Endodermal cell (in vitro differentiated cells): ENCODE measurements at regions not wholly inside any gene's neighbourhood (a gene's known extent, or its start where the extent isn't known, plus 50 kb on each side); places are given as distances from the start of the nearest gene placed in this dataset.

Source experiments
- DNase-seq: peaks from one replicate; pipeline ENCODE4 v3.0.0-alpha.2; 2017
- H3K27ac ChIP-seq: 2 replicates; pipeline ENCODE4 v1.5.1; 2013; ENCODE audit warnings: mild to moderate bottlenecking, low read depth, low read length, moderate library complexity
- H3K27me3 ChIP-seq: 2 replicates; pipeline ENCODE4 v1.6.1; 2013; ENCODE audit warnings: mild to moderate bottlenecking, low read length, moderate library complexity; ENCODE audit not compliant: insufficient read depth, control insufficient read depth, poor library complexity, severe bottlenecking
- H3K36me3 ChIP-seq: 2 replicates; pipeline ENCODE4 v1.7.0; 2013; ENCODE audit warnings: mild to moderate bottlenecking, low read length, moderate library complexity; ENCODE audit not compliant: control insufficient read depth, insufficient read depth
- H3K4me1 ChIP-seq: one replicate; pipeline ENCODE4 v1.7.0; 2013; ENCODE audit warnings: low read length; ENCODE audit not compliant: control insufficient read depth, insufficient read depth
- H3K4me3 ChIP-seq: 2 replicates; pipeline ENCODE4 v1.5.1; 2013; ENCODE audit warnings: mild to moderate bottlenecking, low read length, moderate library complexity
- H3K9ac ChIP-seq: 2 replicates; pipeline ENCODE4 v1.6.1; 2013; ENCODE audit warnings: mild to moderate bottlenecking, low read length, moderate library complexity; ENCODE audit not compliant: poor library complexity, severe bottlenecking; ENCODE audit errors: extremely low read depth
- H3K9me3 ChIP-seq: 2 replicates; pipeline ENCODE4 v1.6.1; 2013; ENCODE audit warnings: mild to moderate bottlenecking, low read length, moderate library complexity; ENCODE audit not compliant: control insufficient read depth
- H3K27ac Mint-ChIP-seq: 2 replicates; pipeline ENCODE4 v1.8.0; 2020; ENCODE audit warnings: mixed read lengths
- H3K27me3 Mint-ChIP-seq: 2 replicates; pipeline ENCODE4 v1.8.0; 2021; ENCODE audit warnings: mild to moderate bottlenecking, mixed read lengths; ENCODE audit not compliant: insufficient read depth
- H3K36me3 Mint-ChIP-seq: 2 replicates; pipeline ENCODE4 v1.8.0; 2020; ENCODE audit warnings: low read depth, mixed read lengths
- H3K4me1 Mint-ChIP-seq: 2 replicates; pipeline ENCODE4 v1.8.0; 2020; ENCODE audit warnings: mixed read lengths
- H3K4me3 Mint-ChIP-seq: 2 replicates; pipeline ENCODE4 v1.8.0; 2020; ENCODE audit warnings: mild to moderate bottlenecking, moderate library complexity, mixed read lengths
- H3K9me3 Mint-ChIP-seq: 2 replicates; pipeline ENCODE4 v1.8.0; 2020; ENCODE audit warnings: mild to moderate bottlenecking, mixed read lengths
- CTCF ChIP-seq: fragments of 200-600 bp; sonication (generic); conservative IDR thresholded peaks from 2 replicates; pipeline ENCODE4 v1.5.0; 2021; ENCODE audit warnings: antibody characterized with exemption, mild to moderate bottlenecking
- WGBS, 2 experiments: methylation state at CpG; one replicate each; pipeline versions ENCODE4 v1.1.5 to v1.1.7; 2013; ENCODE audit warnings: missing lambda C conversion rate in 2 of 2, mixed read lengths in 1 of 2; ENCODE audit not compliant: insufficient coverage in 1 of 2, insufficient read length in 1 of 2; 5-methylcytosine and 5-hydroxymethylcytosine counted together

- Histone ChIP-seq H3K4me1 (no peaks in the 10 kb centered on the region), H3K27ac (no peak overlapping the region), H3K4me3 (no peak overlapping the region), H3K9ac (no peak overlapping the region), H3K9me3 (peaks cover 10% of the 10 kb centered on the region), H3K36me3 (no peaks in the 10 kb centered on the region), H3K27me3 (no peaks in the 10 kb centered on the region)
- no peak for TF ChIP-seq CTCF
- Mint-ChIP-seq H3K9me3 (peaks cover 28% of the 10 kb centered on the region), H3K4me3 (no peak overlapping the region), H3K36me3 (no peaks in the 10 kb centered on the region), H3K27me3 (no peaks in the 10 kb centered on the region), H3K27ac (no peak overlapping the region), H3K4me1 (no peaks in the 10 kb centered on the region)
- DNase-seq, result no peak
Measured at GRCh38 chr7:38086857-38087256, 91.2 kb upstream of the STARD3NL start.

GRCh38 chr7:38102507-38102906 lies 75.5 kb upstream of the STARD3NL start:
- no peak overlapping the region for H3K4me3 Mint-ChIP-seq

GRCh38 chr7:38105874-38106483 lies 72.1 kb upstream of the STARD3NL start:
- H3K4me1 Mint-ChIP-seq, result no peaks in the 10 kb centered on the region
- 49 to 61% methylated on average over 2 to 5 of the region's 5 CpGs for WGBS, 2 experiments
- no peak for DNase-seq
- no peak overlapping the region for H3K27ac Mint-ChIP-seq
- Histone ChIP-seq H3K4me3 (no peak overlapping the region), H3K4me1 (no peaks in the 10 kb centered on the region), H3K9ac (no peak overlapping the region), H3K9me3 (no peaks in the 10 kb centered on the region), H3K27me3 (no peaks in the 10 kb centered on the region), H3K27ac (no peak overlapping the region), H3K36me3 (no peaks in the 10 kb centered on the region)
- TF ChIP-seq CTCF, result peak; percentile 81
- H3K36me3 Mint-ChIP-seq, result no peaks in the 10 kb centered on the region
- no peak overlapping the region for H3K4me3 Mint-ChIP-seq
- no peaks in the 10 kb centered on the region for H3K9me3 Mint-ChIP-seq
- no peaks in the 10 kb centered on the region for H3K27me3 Mint-ChIP-seq

More at GRCh38 chr7:38102507-38102906, 75.5 kb upstream of the STARD3NL start:
- no peak for DNase-seq
- H3K36me3 ChIP-seq, result no peaks in the 10 kb centered on the region
- Mint-ChIP-seq H3K9me3 (peaks cover 22% of the 10 kb centered on the region), H3K27ac (no peak overlapping the region), H3K27me3 (no peaks in the 10 kb centered on the region), H3K36me3 (no peaks in the 10 kb centered on the region), H3K4me1 (no peaks in the 10 kb centered on the region)
- H3K27me3 ChIP-seq, result no peaks in the 10 kb centered on the region
- WGBS, 2 experiments, result 76% methylated on average over 1 of the region's 1 CpG; no CpG with 5 or more reads in 1 of the 2 experiments
- TF ChIP-seq CTCF, result no peak
- no peak overlapping the region for H3K27ac ChIP-seq
- H3K4me1 ChIP-seq, result no peaks in the 10 kb centered on the region
- peaks cover 17% of the 10 kb centered on the region for H3K9me3 ChIP-seq
- no peak overlapping the region for H3K4me3 ChIP-seq
- no peak overlapping the region for H3K9ac ChIP-seq
